Ishikawa (cell line): ENCODE measurements at regions not wholly inside any gene's neighbourhood (a gene's known extent, or its start where the extent isn't known, plus 50 kb on each side); places are given as distances from the start of the nearest gene placed in this dataset.

Source experiments
- CEBPB ChIP-seq: IDR thresholded peaks from 2 replicates; pipeline ENCODE4 v1.6.1; 2012
- CREB1 ChIP-seq: IDR thresholded peaks from 2 replicates; pipeline ENCODE4 v1.6.1; 2012; ENCODE audit warnings: low read depth
- EGR1 ChIP-seq: IDR thresholded peaks from 2 replicates; pipeline ENCODE4 v1.6.1; 2012
- EP300 ChIP-seq: IDR thresholded peaks from 2 replicates; pipeline ENCODE4 v1.6.1; 2012; ENCODE audit warnings: borderline replicate concordance
- FOXM1 ChIP-seq: IDR thresholded peaks from 2 replicates; pipeline ENCODE4 v1.6.1; 2012; ENCODE audit warnings: low read depth, borderline replicate concordance
- MAX ChIP-seq: IDR thresholded peaks from 2 replicates; pipeline ENCODE4 v1.6.1; 2012
- NFIC ChIP-seq: IDR thresholded peaks from 2 replicates; pipeline ENCODE4 v1.6.1; 2012
- RAD21 ChIP-seq: IDR thresholded peaks from 2 replicates; pipeline ENCODE4 v1.6.1; 2012; ENCODE audit warnings: low read depth
- REST ChIP-seq: IDR thresholded peaks from 2 replicates; pipeline ENCODE4 v1.6.1; 2012; ENCODE audit warnings: low read depth, mild to moderate bottlenecking
- TAF1 ChIP-seq: IDR thresholded peaks from 2 replicates; pipeline ENCODE4 v1.6.1; 2012; ENCODE audit warnings: low read depth, mild to moderate bottlenecking
- TCF12 ChIP-seq: IDR thresholded peaks from 2 replicates; pipeline ENCODE4 v1.6.1; 2012; ENCODE audit warnings: low read depth
- TEAD4 ChIP-seq: IDR thresholded peaks from 2 replicates; pipeline ENCODE4 v1.6.1; 2012
- USF1 ChIP-seq: IDR thresholded peaks from 2 replicates; pipeline ENCODE4 v1.6.1; 2012
- YY1 ChIP-seq: IDR thresholded peaks from 2 replicates; pipeline ENCODE4 v1.6.1; 2012; ENCODE audit warnings: low read depth
- ZBTB7A ChIP-seq: IDR thresholded peaks from 2 replicates; pipeline ENCODE4 v1.6.1; 2012; ENCODE audit warnings: low read depth

GRCh38 chr9:107973451-107973850, 483.9 kb upstream of the KLF4 start:
- TF ChIP-seq TEAD4 = no peak
- TF ChIP-seq FOXM1 = no peak
- TF ChIP-seq MAX = no peak
- no peak for TF ChIP-seq EGR1
- TF ChIP-seq REST = no peak
- TF ChIP-seq CREB1 = no peak
- TF ChIP-seq EP300 = no peak
- no peak for TF ChIP-seq YY1
- no peak for TF ChIP-seq ZBTB7A
- no peak for TF ChIP-seq NFIC
- TF ChIP-seq USF1 = no peak

- TF ChIP-seq TAF1 (no peak), CREB1 (no peak), CEBPB (no peak), NFIC (no peak), USF1 (no peak)
These were observed 482.8 kb upstream of the KLF4 start for GRCh38 chr9:107972346-107972745.

- no peak for TF ChIP-seq NFIC
- no peak for TF ChIP-seq TAF1
- no peak for TF ChIP-seq RAD21
- TF ChIP-seq USF1 = no peak
- no peak for TF ChIP-seq MAX
- TF ChIP-seq TCF12 = no peak
- no peak for TF ChIP-seq REST
- TF ChIP-seq CEBPB = no peak
- no peak for TF ChIP-seq FOXM1
- no peak for TF ChIP-seq EGR1
- TF ChIP-seq YY1 = no peak
- TF ChIP-seq ZBTB7A = no peak
These were observed 481.7 kb upstream of the KLF4 start for GRCh38 chr9:107971241-107971640.

GRCh38 chr9:107970726-107971125, 481.2 kb upstream of the KLF4 start:
- TF ChIP-seq YY1 = no peak
- TF ChIP-seq CREB1 = no peak
- no peak for TF ChIP-seq FOXM1
- TF ChIP-seq REST = no peak
- TF ChIP-seq USF1 = no peak
- TF ChIP-seq EGR1 = no peak
- TF ChIP-seq EP300 = no peak
- TF ChIP-seq TCF12 = no peak
- TF ChIP-seq NFIC = no peak
- no peak for TF ChIP-seq TAF1
- TF ChIP-seq CEBPB = no peak
- TF ChIP-seq MAX = no peak
- TF ChIP-seq ZBTB7A = no peak
- no peak for TF ChIP-seq TEAD4
- no peak for TF ChIP-seq RAD21
